ENCODE measurements at regions not wholly inside any gene's neighbourhood (a gene's known extent, or its start where the extent isn't known, plus 50 kb on each side); places are given as distances from the start of the nearest gene placed in this dataset.
"Not testable (repeated sequence)": the region's sequence is repeated elsewhere in the genome, so short reads cannot be mapped to it uniquely, and the experiment has no call there.

- no peak for ATAC-seq
- Mint-ChIP-seq H3K27me3 (peaks cover 13% of the 10 kb centered on the region), H3K27ac (no peak overlapping the region), H3K4me3 (no peak overlapping the region), H3K9me3 (no peaks in the 10 kb centered on the region), H3K36me3 (no peaks in the 10 kb centered on the region), H3K4me1 (no peaks in the 10 kb centered on the region)
These were observed 56.5 kb downstream of the KCTD12 start for GRCh38 chr13:76829572-76830327.

- ATAC-seq = no peak
- Mint-ChIP-seq H3K4me3 (no peak overlapping the region), H3K9me3 (no peaks in the 10 kb centered on the region), H3K27ac (no peak overlapping the region), H3K4me1 (no peaks in the 10 kb centered on the region), H3K36me3 (no peaks in the 10 kb centered on the region), H3K27me3 (peaks cover 13% of the 10 kb centered on the region)
These were observed 57.9 kb downstream of the KCTD12 start for GRCh38 chr13:76828316-76828741.

- H3K27me3 Mint-ChIP-seq = peaks cover 4% of the 10 kb centered on the region
- no peaks in the 10 kb centered on the region for H3K4me1 Mint-ChIP-seq
- H3K27ac Mint-ChIP-seq = no peak overlapping the region
- H3K36me3 Mint-ChIP-seq = no peaks in the 10 kb centered on the region
- no peak for ATAC-seq
- H3K4me3 Mint-ChIP-seq = no peak overlapping the region
- H3K9me3 Mint-ChIP-seq = no peaks in the 10 kb centered on the region
These were observed 59.7 kb downstream of the KCTD12 start for GRCh38 chr13:76826527-76826926.

- no peaks in the 10 kb centered on the region for H3K36me3 Mint-ChIP-seq
- no peak for ATAC-seq
- H3K27ac Mint-ChIP-seq = no peak overlapping the region
- no peak overlapping the region for H3K4me3 Mint-ChIP-seq
- no peaks in the 10 kb centered on the region for H3K4me1 Mint-ChIP-seq
- H3K27me3 Mint-ChIP-seq = no peaks in the 10 kb centered on the region
- no peaks in the 10 kb centered on the region for H3K9me3 Mint-ChIP-seq
These were observed 60.8 kb downstream of the KCTD12 start for GRCh38 chr13:76825430-76825829.

- no peak overlapping the region for H3K4me3 Mint-ChIP-seq
- peaks cover under 1% of the 10 kb centered on the region for H3K27me3 Mint-ChIP-seq
- H3K36me3 Mint-ChIP-seq = no peaks in the 10 kb centered on the region
- H3K4me1 Mint-ChIP-seq = no peaks in the 10 kb centered on the region
- no peak for ATAC-seq
- no peak overlapping the region for H3K27ac Mint-ChIP-seq
- no peaks in the 10 kb centered on the region for H3K9me3 Mint-ChIP-seq
These were observed 62.2 kb downstream of the KCTD12 start for GRCh38 chr13:76823969-76824368.

GRCh38 chr13:76822698-76823267 is 63.4 kb downstream of the KCTD12 start:
- H3K9me3 Mint-ChIP-seq = no peaks in the 10 kb centered on the region
- peaks cover 12% of the 10 kb centered on the region for H3K27me3 Mint-ChIP-seq
- no peak overlapping the region for H3K27ac Mint-ChIP-seq
- no peaks in the 10 kb centered on the region for H3K4me1 Mint-ChIP-seq
- ATAC-seq = no peak
- H3K36me3 Mint-ChIP-seq = no peaks in the 10 kb centered on the region
- no peak overlapping the region for H3K4me3 Mint-ChIP-seq

GRCh38 chr13:76821222-76821621 is 65.0 kb downstream of the KCTD12 start:
- not testable (repeated sequence) for H3K27ac Mint-ChIP-seq, H3K9me3 Mint-ChIP-seq, H3K36me3 Mint-ChIP-seq, ATAC-seq, H3K4me1 Mint-ChIP-seq, H3K4me3 Mint-ChIP-seq
- peaks cover 16% of the 10 kb centered on the region for H3K27me3 Mint-ChIP-seq

GRCh38 chr13:76820759-76821158 is 65.4 kb downstream of the KCTD12 start:
- no peak for ATAC-seq
- Mint-ChIP-seq H3K36me3 (no peaks in the 10 kb centered on the region), H3K9me3 (no peaks in the 10 kb centered on the region), H3K27me3 (peaks cover 21% of the 10 kb centered on the region), H3K4me1 (no peaks in the 10 kb centered on the region), H3K4me3 (no peak overlapping the region), H3K27ac (no peak overlapping the region)

- no peak overlapping the region for H3K27ac Mint-ChIP-seq
- no peaks in the 10 kb centered on the region for H3K4me1 Mint-ChIP-seq
- no peaks in the 10 kb centered on the region for H3K36me3 Mint-ChIP-seq
- H3K4me3 Mint-ChIP-seq = no peak overlapping the region
- peaks cover 29% of the 10 kb centered on the region for H3K27me3 Mint-ChIP-seq
- ATAC-seq = no peak
- H3K9me3 Mint-ChIP-seq = no peaks in the 10 kb centered on the region
These were observed 69.8 kb downstream of the KCTD12 start for GRCh38 chr13:76816394-76816793.

GRCh38 chr13:76815344-76815743 is 70.9 kb downstream of the KCTD12 start:
- H3K27me3 Mint-ChIP-seq = peaks cover 29% of the 10 kb centered on the region
- H3K4me1 Mint-ChIP-seq = no peaks in the 10 kb centered on the region
- no peaks in the 10 kb centered on the region for H3K36me3 Mint-ChIP-seq
- H3K4me3 Mint-ChIP-seq = no peak overlapping the region
- peaks cover 3% of the 10 kb centered on the region for H3K9me3 Mint-ChIP-seq
- no peak for ATAC-seq
- H3K27ac Mint-ChIP-seq = no peak overlapping the region

GRCh38 chr13:76813891-76814290 is 72.3 kb downstream of the KCTD12 start:
- H3K4me3 Mint-ChIP-seq = no peak overlapping the region
- no peaks in the 10 kb centered on the region for H3K4me1 Mint-ChIP-seq
- ATAC-seq = peak; percentile 24
- H3K27me3 Mint-ChIP-seq = peaks cover 28% of the 10 kb centered on the region
- no peak overlapping the region for H3K27ac Mint-ChIP-seq
- peaks cover 11% of the 10 kb centered on the region for H3K9me3 Mint-ChIP-seq
- H3K36me3 Mint-ChIP-seq = no peaks in the 10 kb centered on the region

GRCh38 chr13:76813000-76813691 is 73.1 kb downstream of the KCTD12 start:
- H3K9me3 Mint-ChIP-seq = peaks cover 11% of the 10 kb centered on the region
- H3K4me3 Mint-ChIP-seq = no peak overlapping the region
- no peak overlapping the region for H3K27ac Mint-ChIP-seq
- H3K4me1 Mint-ChIP-seq = no peaks in the 10 kb centered on the region
- no peaks in the 10 kb centered on the region for H3K36me3 Mint-ChIP-seq
- ATAC-seq = no peak
- H3K27me3 Mint-ChIP-seq = peaks cover 21% of the 10 kb centered on the region

GRCh38 chr13:76812206-76812897 is 73.9 kb downstream of the KCTD12 start:
- Mint-ChIP-seq H3K4me1 (no peaks in the 10 kb centered on the region), H3K4me3 (no peak overlapping the region), H3K36me3 (no peaks in the 10 kb centered on the region), H3K27ac (no peak overlapping the region), H3K9me3 (peaks cover 11% of the 10 kb centered on the region), H3K27me3 (peaks cover 16% of the 10 kb centered on the region)
- ATAC-seq = no peak

- Mint-ChIP-seq H3K27ac (no peak overlapping the region), H3K9me3 (peaks cover 11% of the 10 kb centered on the region), H3K36me3 (no peaks in the 10 kb centered on the region), H3K27me3 (no peaks in the 10 kb centered on the region), H3K4me3 (no peak overlapping the region), H3K4me1 (no peaks in the 10 kb centered on the region)
- ATAC-seq = no peak
These were observed 76.8 kb downstream of the KCTD12 start for GRCh38 chr13:76809389-76809788.

GRCh38 chr13:76808927-76809326 is 77.3 kb downstream of the KCTD12 start:
- no peak for ATAC-seq
- Mint-ChIP-seq H3K27me3 (no peaks in the 10 kb centered on the region), H3K4me1 (no peaks in the 10 kb centered on the region), H3K9me3 (peaks cover 11% of the 10 kb centered on the region), H3K36me3 (no peaks in the 10 kb centered on the region), H3K4me3 (no peak overlapping the region), H3K27ac (no peak overlapping the region)
